OCI-LY1 (cell line): ENCODE measurements at regions not wholly inside any gene's neighbourhood (a gene's known extent, or its start where the extent isn't known, plus 50 kb on each side); places are given as distances from the start of the nearest gene placed in this dataset.

Source experiments
- EZH2 ChIP-seq: fragments of 200-600 bp; sonication (generic), shearing (Covaris generic); IDR thresholded peaks from 2 replicates; pipeline ENCODE4 v1.8.0; 2017; ENCODE audit warnings: borderline replicate concordance, mixed run types, mild to moderate bottlenecking, antibody characterized with exemption, low read length, moderate library complexity, mixed read lengths
- TF ChIP-seq, protein P1 (sequence below): fragments of 200-600 bp; sonication (generic), shearing (Covaris generic); IDR thresholded peaks from 2 replicates; pipeline ENCODE4 v1.5.1; 2017; ENCODE audit warnings: mild to moderate bottlenecking, antibody characterized with exemption, low read length, moderate library complexity, mixed read lengths

- TF ChIP-seq, protein P1, sequence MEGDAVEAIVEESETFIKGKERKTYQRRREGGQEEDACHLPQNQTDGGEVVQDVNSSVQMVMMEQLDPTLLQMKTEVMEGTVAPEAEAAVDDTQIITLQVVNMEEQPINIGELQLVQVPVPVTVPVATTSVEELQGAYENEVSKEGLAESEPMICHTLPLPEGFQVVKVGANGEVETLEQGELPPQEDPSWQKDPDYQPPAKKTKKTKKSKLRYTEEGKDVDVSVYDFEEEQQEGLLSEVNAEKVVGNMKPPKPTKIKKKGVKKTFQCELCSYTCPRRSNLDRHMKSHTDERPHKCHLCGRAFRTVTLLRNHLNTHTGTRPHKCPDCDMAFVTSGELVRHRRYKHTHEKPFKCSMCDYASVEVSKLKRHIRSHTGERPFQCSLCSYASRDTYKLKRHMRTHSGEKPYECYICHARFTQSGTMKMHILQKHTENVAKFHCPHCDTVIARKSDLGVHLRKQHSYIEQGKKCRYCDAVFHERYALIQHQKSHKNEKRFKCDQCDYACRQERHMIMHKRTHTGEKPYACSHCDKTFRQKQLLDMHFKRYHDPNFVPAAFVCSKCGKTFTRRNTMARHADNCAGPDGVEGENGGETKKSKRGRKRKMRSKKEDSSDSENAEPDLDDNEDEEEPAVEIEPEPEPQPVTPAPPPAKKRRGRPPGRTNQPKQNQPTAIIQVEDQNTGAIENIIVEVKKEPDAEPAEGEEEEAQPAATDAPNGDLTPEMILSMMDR: no peak
- TF ChIP-seq EZH2: no peak
Measured at GRCh38 chr3:40913641-40914040, 285.7 kb upstream of the CTNNB1 start.
